GM06990 (cell line): ENCODE measurements at regions not wholly inside any gene's neighbourhood (a gene's known extent, or its start where the extent isn't known, plus 50 kb on each side); places are given as distances from the start of the nearest gene placed in this dataset.

ENCODE experiments used
- DNase-seq: peaks from one replicate; pipeline ENCODE4 v3.0.0-alpha.2; 2011; ENCODE audit not compliant: insufficient read length; ENCODE audit errors: extremely low read depth
- H3K27me3 ChIP-seq: replicated peaks from 2 replicates; pipeline ENCODE4 v1.6.0; 2011; ENCODE audit warnings: low read length; ENCODE audit not compliant: control insufficient read depth, insufficient read depth
- H3K36me3 ChIP-seq: 2 replicates; pipeline ENCODE4 v1.5.1; 2011; ENCODE audit warnings: low read length; ENCODE audit not compliant: control insufficient read depth, insufficient read depth
- H3K4me3 ChIP-seq: replicated peaks from 2 replicates; pipeline ENCODE4 v1.5.1; 2011; ENCODE audit warnings: low read depth, mild to moderate bottlenecking, control low read depth, low read length
- TF ChIP-seq, protein P1 (sequence below): IDR thresholded peaks from 2 replicates; pipeline ENCODE4 v1.5.1; 2011; ENCODE audit warnings: low read length, control low read depth, mild to moderate bottlenecking, inconsistent platforms; ENCODE audit not compliant: insufficient read depth, poor library complexity, severe bottlenecking

DNA sequence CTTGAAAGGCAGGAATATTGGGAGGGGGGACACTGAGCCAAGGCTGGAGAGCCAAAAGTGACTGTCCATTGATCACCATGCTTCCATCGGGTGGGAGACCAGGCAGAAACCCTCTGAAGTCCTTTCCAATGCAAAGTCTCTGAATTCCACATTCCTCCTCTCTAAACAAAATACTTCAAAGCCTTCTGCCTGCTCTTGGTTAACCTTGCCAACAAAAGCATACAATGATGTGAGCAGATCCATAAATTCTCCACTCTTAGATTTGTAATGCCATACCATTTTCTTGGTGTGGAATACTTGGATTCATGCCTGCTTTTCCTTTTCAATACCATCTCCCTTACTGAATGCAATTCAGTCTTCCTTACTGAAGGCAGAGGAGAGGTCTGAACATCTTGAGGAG lies 74.1 kb upstream of the FAM9B start:
- TF ChIP-seq, protein P1, sequence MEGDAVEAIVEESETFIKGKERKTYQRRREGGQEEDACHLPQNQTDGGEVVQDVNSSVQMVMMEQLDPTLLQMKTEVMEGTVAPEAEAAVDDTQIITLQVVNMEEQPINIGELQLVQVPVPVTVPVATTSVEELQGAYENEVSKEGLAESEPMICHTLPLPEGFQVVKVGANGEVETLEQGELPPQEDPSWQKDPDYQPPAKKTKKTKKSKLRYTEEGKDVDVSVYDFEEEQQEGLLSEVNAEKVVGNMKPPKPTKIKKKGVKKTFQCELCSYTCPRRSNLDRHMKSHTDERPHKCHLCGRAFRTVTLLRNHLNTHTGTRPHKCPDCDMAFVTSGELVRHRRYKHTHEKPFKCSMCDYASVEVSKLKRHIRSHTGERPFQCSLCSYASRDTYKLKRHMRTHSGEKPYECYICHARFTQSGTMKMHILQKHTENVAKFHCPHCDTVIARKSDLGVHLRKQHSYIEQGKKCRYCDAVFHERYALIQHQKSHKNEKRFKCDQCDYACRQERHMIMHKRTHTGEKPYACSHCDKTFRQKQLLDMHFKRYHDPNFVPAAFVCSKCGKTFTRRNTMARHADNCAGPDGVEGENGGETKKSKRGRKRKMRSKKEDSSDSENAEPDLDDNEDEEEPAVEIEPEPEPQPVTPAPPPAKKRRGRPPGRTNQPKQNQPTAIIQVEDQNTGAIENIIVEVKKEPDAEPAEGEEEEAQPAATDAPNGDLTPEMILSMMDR = no peak

DNA sequence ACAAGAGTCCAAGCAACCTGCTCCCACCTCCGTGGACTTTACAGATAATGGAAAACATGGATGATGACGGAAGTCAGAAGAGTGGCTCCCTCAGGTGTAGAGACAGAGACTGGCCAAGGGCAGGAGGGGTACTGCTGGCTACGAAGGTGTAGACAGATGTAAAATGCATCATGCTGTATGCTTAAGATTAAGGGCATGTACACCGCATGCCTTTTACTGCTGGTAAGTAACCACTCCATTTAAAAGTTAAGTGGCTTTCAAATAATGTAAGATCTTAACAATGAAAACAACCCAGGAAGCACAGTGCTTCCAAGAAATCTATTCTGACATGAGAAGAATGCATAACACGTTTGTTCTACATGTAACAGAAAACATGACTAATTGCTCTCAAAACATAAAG lies 76.9 kb upstream of the FAM9B start:
- DNase-seq = no peak
- no peak overlapping the region for H3K4me3 ChIP-seq

More for the DNA sequence above, 74.1 kb upstream of the FAM9B start:
- Histone ChIP-seq H3K27me3 (no peaks in the 10 kb centered on the region), H3K4me3 (no peak overlapping the region), H3K36me3 (no peaks in the 10 kb centered on the region)
- DNase-seq = no peak

DNA sequence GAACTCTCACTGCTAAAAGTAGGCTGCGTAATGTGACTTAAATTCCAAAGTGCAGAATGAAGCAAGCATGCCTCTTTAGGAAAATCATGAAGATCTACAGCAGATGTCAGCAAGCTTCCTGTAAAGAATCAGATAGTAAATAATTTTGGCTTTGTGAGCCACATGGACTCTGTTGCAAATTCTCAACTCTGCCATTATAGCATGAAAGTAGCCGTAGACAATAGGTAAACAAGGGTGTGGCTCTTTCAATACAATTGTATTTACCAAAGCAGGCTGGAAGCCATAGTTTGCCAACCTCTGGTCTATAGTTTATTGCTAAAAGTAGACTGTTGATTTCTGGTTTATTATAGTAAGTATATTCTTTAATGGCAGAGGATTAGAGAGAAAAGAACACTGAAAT lies 80.3 kb upstream of the FAM9B start:
- DNase-seq = no peak
- H3K27me3 ChIP-seq = no peaks in the 10 kb centered on the region
- H3K36me3 ChIP-seq = no peaks in the 10 kb centered on the region
- H3K4me3 ChIP-seq = no peak overlapping the region
- TF ChIP-seq, protein P1 = no peak

More for the DNA sequence above, 76.9 kb upstream of the FAM9B start:
- no peaks in the 10 kb centered on the region for H3K36me3 ChIP-seq
- TF ChIP-seq, protein P1 = no peak
- no peaks in the 10 kb centered on the region for H3K27me3 ChIP-seq

DNA sequence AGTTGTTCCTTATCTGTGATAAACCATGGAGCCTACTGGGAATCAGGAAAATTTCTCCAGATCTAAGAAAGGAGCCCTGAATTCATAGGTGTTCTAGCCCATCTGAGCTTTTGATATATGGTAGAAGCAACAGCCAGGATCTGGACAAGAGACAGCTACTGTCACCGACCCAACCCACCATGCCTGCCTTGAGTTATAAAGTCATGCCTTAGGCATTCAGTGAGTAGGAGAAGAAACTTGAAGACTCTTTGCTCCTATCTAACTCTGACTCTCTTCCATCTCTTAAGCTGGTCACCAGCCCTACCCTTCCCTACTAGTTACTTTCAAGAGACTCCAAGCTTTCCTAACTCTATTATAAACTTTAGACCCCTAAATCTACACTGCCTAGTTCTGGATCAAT lies 83.9 kb upstream of the FAM9B start:
- Histone ChIP-seq H3K4me3 (no peak overlapping the region), H3K36me3 (no peaks in the 10 kb centered on the region), H3K27me3 (no peaks in the 10 kb centered on the region)
- no peak for DNase-seq
- TF ChIP-seq, protein P1 = no peak

DNA sequence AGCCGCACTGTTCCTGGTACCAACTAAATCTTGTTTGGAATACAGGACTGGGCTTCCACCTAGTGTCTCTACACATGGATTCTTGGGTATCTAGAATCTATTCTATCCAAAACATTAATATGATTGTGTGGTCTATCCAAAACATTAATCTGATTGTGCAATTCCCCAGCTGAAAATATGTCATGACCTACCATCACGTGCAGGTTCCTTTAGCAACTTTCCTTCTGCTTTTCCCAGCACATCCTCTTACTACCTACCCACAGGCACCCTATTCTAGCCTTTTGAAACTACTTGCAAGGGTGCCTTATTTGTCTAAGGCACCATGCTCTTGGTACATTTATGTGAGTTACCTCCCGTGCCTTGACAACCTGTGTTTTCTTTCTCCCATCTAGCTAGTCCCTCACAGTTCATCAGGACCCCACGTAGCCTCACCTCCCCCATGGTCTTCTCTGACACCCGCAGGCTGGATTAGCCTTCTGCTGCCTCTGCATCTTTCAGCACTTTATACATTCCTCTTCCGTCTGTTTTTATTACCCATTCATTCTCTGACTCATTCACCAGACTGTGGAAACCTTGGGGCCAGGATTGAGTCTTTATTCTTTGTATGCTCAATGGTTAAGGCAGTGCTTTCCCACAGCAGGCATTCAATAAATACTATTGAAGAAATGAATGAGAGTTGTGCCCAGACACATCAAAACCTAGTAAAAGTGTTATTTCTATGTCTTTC lies 88.8 kb upstream of the FAM9B start:
- DNase-seq = no peak
- no peaks in the 10 kb centered on the region for H3K36me3 ChIP-seq
- TF ChIP-seq, protein P1 = no peak
- H3K4me3 ChIP-seq = no peak overlapping the region
- H3K27me3 ChIP-seq = no peaks in the 10 kb centered on the region; the same call in 1 of the 2 replicates

DNA sequence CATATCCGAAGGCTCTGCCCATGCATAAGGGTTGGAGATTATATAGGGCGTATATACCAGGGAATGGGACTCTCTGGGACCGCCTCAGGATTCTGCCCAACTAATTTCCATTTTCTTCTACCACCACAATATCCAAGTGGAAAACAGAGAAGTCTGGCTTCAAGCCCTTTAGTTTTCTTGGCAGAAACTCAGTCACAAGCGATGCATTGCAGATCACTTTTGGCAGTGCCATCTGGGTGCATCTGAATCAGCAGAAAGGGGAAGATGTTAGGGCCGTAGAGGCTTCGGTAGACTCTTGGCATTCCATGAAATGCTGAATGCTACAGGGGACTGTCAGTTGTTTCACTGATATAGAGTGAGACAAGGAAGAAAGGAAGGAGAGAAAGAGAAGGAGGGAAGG lies 94.1 kb upstream of the FAM9B start:
- DNase-seq = no peak
- H3K4me3 ChIP-seq = no peak overlapping the region
- H3K36me3 ChIP-seq = no peaks in the 10 kb centered on the region
- H3K27me3 ChIP-seq = no peaks in the 10 kb centered on the region; the same call in 1 of the 2 replicates
- TF ChIP-seq, protein P1 = no peak
